ENCODE measurements at regions not wholly inside any gene's neighbourhood (a gene's known extent, or its start where the extent isn't known, plus 50 kb on each side); places are given as distances from the start of the nearest gene placed in this dataset.

DNA sequence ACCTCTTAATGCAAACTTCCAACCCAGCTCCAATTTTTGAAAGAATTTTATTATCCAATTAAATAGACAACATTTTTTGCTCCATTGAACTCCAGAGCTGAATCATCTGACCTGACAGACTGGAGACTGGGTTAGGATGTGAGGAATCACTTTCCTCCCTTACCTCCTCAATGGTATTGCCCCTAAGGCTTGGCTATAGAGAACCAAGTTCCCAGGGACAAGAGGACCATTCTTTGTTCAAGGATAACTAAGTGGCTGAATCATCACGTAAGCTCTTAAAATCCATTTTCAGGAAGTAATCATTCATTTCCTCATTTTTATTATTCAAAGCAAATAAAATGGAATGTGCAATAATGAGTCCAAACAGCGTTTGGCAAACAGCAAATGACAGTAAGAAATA, 335.1 kb downstream of the GATA3 start:
- H3K36me3 ChIP-seq (ENCODE audit: low read depth) = no peaks in the 10 kb centered on the region
- peaks cover 43% of the 10 kb centered on the region for H3K4me1 ChIP-seq (ENCODE audit: insufficient read depth, poor library complexity, severe bottlenecking)
- TF ChIP-seq, protein P1, sequence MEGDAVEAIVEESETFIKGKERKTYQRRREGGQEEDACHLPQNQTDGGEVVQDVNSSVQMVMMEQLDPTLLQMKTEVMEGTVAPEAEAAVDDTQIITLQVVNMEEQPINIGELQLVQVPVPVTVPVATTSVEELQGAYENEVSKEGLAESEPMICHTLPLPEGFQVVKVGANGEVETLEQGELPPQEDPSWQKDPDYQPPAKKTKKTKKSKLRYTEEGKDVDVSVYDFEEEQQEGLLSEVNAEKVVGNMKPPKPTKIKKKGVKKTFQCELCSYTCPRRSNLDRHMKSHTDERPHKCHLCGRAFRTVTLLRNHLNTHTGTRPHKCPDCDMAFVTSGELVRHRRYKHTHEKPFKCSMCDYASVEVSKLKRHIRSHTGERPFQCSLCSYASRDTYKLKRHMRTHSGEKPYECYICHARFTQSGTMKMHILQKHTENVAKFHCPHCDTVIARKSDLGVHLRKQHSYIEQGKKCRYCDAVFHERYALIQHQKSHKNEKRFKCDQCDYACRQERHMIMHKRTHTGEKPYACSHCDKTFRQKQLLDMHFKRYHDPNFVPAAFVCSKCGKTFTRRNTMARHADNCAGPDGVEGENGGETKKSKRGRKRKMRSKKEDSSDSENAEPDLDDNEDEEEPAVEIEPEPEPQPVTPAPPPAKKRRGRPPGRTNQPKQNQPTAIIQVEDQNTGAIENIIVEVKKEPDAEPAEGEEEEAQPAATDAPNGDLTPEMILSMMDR (IDR thresholded peaks at IDR 0.05; ENCODE audit: poor library complexity, severe bottlenecking) = no peak
- no peaks in the 10 kb centered on the region for H3K9me3 ChIP-seq (ENCODE audit: severe bottlenecking)
- no peak for DNase-seq (ENCODE audit: low spot score)
- ATAC-seq (ENCODE audit: low read depth) = peak; percentile 96
- H3K4me3 ChIP-seq (ENCODE audit: severe bottlenecking) = no peak overlapping the region
- H3K27me3 ChIP-seq (ENCODE audit: insufficient read depth, poor library complexity, severe bottlenecking) = no peaks in the 10 kb centered on the region
- H3K27ac ChIP-seq (ENCODE audit: poor library complexity, severe bottlenecking) = peak overlapping the region; percentile 94

DNA sequence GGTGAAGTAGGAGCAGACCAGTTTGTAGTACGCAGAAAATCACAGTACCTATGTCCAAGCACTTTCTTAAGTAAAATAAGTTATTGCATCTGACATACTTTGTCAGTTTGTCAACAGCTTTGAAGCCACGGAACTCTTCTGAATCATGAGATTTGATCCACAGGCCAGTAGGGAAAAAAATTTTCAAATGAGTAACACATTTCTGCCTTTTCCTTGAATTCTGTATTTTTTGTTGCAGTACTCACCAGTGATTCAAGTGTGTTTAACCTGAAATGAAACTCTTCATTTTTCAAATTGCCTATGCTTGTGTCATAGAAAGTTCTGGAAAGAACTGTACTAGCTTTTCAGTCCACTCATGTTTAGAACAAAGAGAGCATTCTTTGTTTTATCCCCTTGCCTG, 337.7 kb downstream of the GATA3 start:
- Histone ChIP-seq H3K4me1 (ENCODE audit: insufficient read depth, poor library complexity, severe bottlenecking) (peaks cover 43% of the 10 kb centered on the region), H3K27ac (ENCODE audit: poor library complexity, severe bottlenecking) (peak overlapping the region; percentile 94), H3K4me3 (ENCODE audit: severe bottlenecking) (no peak overlapping the region), H3K36me3 (ENCODE audit: low read depth) (no peaks in the 10 kb centered on the region), H3K27me3 (ENCODE audit: insufficient read depth, poor library complexity, severe bottlenecking) (no peaks in the 10 kb centered on the region), H3K9me3 (ENCODE audit: severe bottlenecking) (no peaks in the 10 kb centered on the region)
- DNase-seq (ENCODE audit: low spot score) (no peak), ATAC-seq (ENCODE audit: low read depth) (peak; percentile 45)
- TF ChIP-seq, protein P1 (IDR thresholded peaks at IDR 0.05; ENCODE audit: poor library complexity, severe bottlenecking) = no peak

- Histone ChIP-seq H3K9me3 (ENCODE audit: severe bottlenecking) (no peaks in the 10 kb centered on the region), H3K4me1 (ENCODE audit: insufficient read depth, poor library complexity, severe bottlenecking) (peaks cover 43% of the 10 kb centered on the region), H3K27me3 (ENCODE audit: insufficient read depth, poor library complexity, severe bottlenecking) (no peaks in the 10 kb centered on the region), H3K4me3 (ENCODE audit: severe bottlenecking) (no peak overlapping the region), H3K36me3 (ENCODE audit: low read depth) (no peaks in the 10 kb centered on the region), H3K27ac (ENCODE audit: poor library complexity, severe bottlenecking) (peak overlapping the region; percentile 94)
- no peak for ATAC-seq (ENCODE audit: low read depth)
- TF ChIP-seq, protein P1 (IDR thresholded peaks at IDR 0.05; ENCODE audit: poor library complexity, severe bottlenecking) = no peak
- no peak for DNase-seq (ENCODE audit: low spot score)
Observed at GRCh38 chr10:8393531-8393930, 339.0 kb downstream of the GATA3 start.

- peak; percentile 73 for ATAC-seq (ENCODE audit: low read depth)
- Histone ChIP-seq H3K4me3 (ENCODE audit: severe bottlenecking) (no peak overlapping the region), H3K27ac (ENCODE audit: poor library complexity, severe bottlenecking) (peak overlapping the region; percentile 32), H3K27me3 (ENCODE audit: insufficient read depth, poor library complexity, severe bottlenecking) (no peaks in the 10 kb centered on the region), H3K4me1 (ENCODE audit: insufficient read depth, poor library complexity, severe bottlenecking) (peaks cover 18% of the 10 kb centered on the region), H3K36me3 (ENCODE audit: low read depth) (no peaks in the 10 kb centered on the region), H3K9me3 (ENCODE audit: severe bottlenecking) (no peaks in the 10 kb centered on the region)
- TF ChIP-seq, protein P1 (IDR thresholded peaks at IDR 0.05; ENCODE audit: poor library complexity, severe bottlenecking) = no peak
- no peak for DNase-seq (ENCODE audit: low spot score)
Observed at GRCh38 chr10:8396675-8397074, 342.2 kb downstream of the GATA3 start.

GRCh38 chr10:8398771-8399170, 344.3 kb downstream of the GATA3 start:
- Histone ChIP-seq H3K36me3 (ENCODE audit: low read depth) (no peaks in the 10 kb centered on the region), H3K4me1 (ENCODE audit: insufficient read depth, poor library complexity, severe bottlenecking) (peaks cover 1% of the 10 kb centered on the region), H3K27ac (ENCODE audit: poor library complexity, severe bottlenecking) (no peak overlapping the region), H3K9me3 (ENCODE audit: severe bottlenecking) (no peaks in the 10 kb centered on the region), H3K4me3 (ENCODE audit: severe bottlenecking) (no peak overlapping the region), H3K27me3 (ENCODE audit: insufficient read depth, poor library complexity, severe bottlenecking) (no peaks in the 10 kb centered on the region)
- TF ChIP-seq, protein P1 (IDR thresholded peaks at IDR 0.05; ENCODE audit: poor library complexity, severe bottlenecking) = no peak
- DNase-seq (ENCODE audit: low spot score) (no peak), ATAC-seq (ENCODE audit: low read depth) (no peak)

Measured in RWPE2 (cell line).